ENCODE measurements at regions not wholly inside any gene's neighbourhood (a gene's known extent, or its start where the extent isn't known, plus 50 kb on each side); places are given as distances from the start of the nearest gene placed in this dataset.

GRCh38 chr12:130240831-130241590, 78.7 kb downstream of the FZD10 start:
- Histone ChIP-seq H3K27me3 (replicated peaks in 1 of 7) (peaks cover 0 to 9% (median 0%) of the 10 kb centered on the region in 7 donors), H3K4me1 (no peaks in the 10 kb centered on the region), H3K9me3 (no peaks in the 10 kb centered on the region), H3K27ac (no peak overlapping the region), H3K4me3 (no peak overlapping the region), H3K36me3 (no peaks in the 10 kb centered on the region)
- intact Hi-C loops (cut with DNase I; ENCODE audit: low total_unique reads) = no loop called here
- no peak for DNase-seq
- no peak for TF ChIP-seq CTCF (IDR thresholded peaks at IDR 0.05 in 8 of 11, conservative IDR thresholded peaks at IDR 0.05 in 3 of 11)
- TF ChIP-seq POLR2A (IDR thresholded peaks at IDR 0.05) = no peak
- no peak for TF ChIP-seq POLR2AphosphoS5 (IDR thresholded peaks at IDR 0.05)
- 59 to 76% (median 69%) methylated on average over 13 of the region's 13 CpGs for WGBS, 5 donors

- Histone ChIP-seq H3K27me3 (replicated peaks in 1 of 7) (no peaks in the 10 kb centered on the region), H3K4me1 (no peaks in the 10 kb centered on the region), H3K36me3 (no peaks in the 10 kb centered on the region), H3K9me3 (no peaks in the 10 kb centered on the region), H3K4me3 (no peak overlapping the region), H3K27ac (no peak overlapping the region)
- TF ChIP-seq POLR2AphosphoS5 (IDR thresholded peaks at IDR 0.05) (no peak), POLR2A (IDR thresholded peaks at IDR 0.05) (no peak), CTCF (IDR thresholded peaks at IDR 0.05 in 8 of 11, conservative IDR thresholded peaks at IDR 0.05 in 3 of 11) (no peak)
- intact Hi-C loops (cut with DNase I; ENCODE audit: low total_unique reads) = no loop called here
- DNase-seq = no peak
- WGBS, 5 donors = 73 to 84% (median 79%) methylated on average over 7 of the region's 7 CpGs
Measured at GRCh38 chr12:130242506-130242905, 80.2 kb downstream of the FZD10 start.

- 74 to 84% (median 76%) methylated on average over 6 of the region's 6 CpGs for WGBS, 5 donors
Measured at GRCh38 chr12:130245251-130245650, 83.0 kb downstream of the FZD10 start.

More at GRCh38 chr12:130245251-130245650, 83.0 kb downstream of the FZD10 start:
- intact Hi-C loops (cut with DNase I; ENCODE audit: low total_unique reads) = no loop called here
- H3K4me1 ChIP-seq = no peaks in the 10 kb centered on the region
- TF ChIP-seq POLR2AphosphoS5 (IDR thresholded peaks at IDR 0.05) (no peak), POLR2A (IDR thresholded peaks at IDR 0.05) (no peak), CTCF (IDR thresholded peaks at IDR 0.05 in 8 of 11, conservative IDR thresholded peaks at IDR 0.05 in 3 of 11) (no peak)
- no peak overlapping the region for H3K4me3 ChIP-seq
- H3K27ac ChIP-seq = no peak overlapping the region
- H3K36me3 ChIP-seq = no peaks in the 10 kb centered on the region
- H3K27me3 ChIP-seq (replicated peaks in 1 of 7) = no peaks in the 10 kb centered on the region
- H3K9me3 ChIP-seq = no peaks in the 10 kb centered on the region
- no peak for DNase-seq

All from spleen (tissue), 11 donors.